Subcutaneous abdominal adipose tissue (tissue), 5 donors: ENCODE measurements at regions not wholly inside any gene's neighbourhood (a gene's known extent, or its start where the extent isn't known, plus 50 kb on each side); places are given as distances from the start of the nearest gene placed in this dataset.

Experiments
- H3K27ac ChIP-seq: one replicate; pipeline ENCODE4 v1.7.0; 2013; ENCODE audit warnings: low read depth, mild to moderate bottlenecking, inconsistent platforms, low read length, moderate library complexity
- H3K27me3 ChIP-seq, 5 donors: one replicate each; pipeline ENCODE4 v1.7.0; 2013; ENCODE audit warnings: low read length in 5 of 5, inconsistent platforms in 1 of 5; ENCODE audit not compliant: control insufficient read depth in 5 of 5, insufficient read depth in 4 of 5
- H3K36me3 ChIP-seq, 5 donors: one replicate each; pipeline ENCODE4 v1.7.0; 2013; ENCODE audit warnings: low read length in 5 of 5; ENCODE audit not compliant: control insufficient read depth in 5 of 5, insufficient read depth in 5 of 5
- H3K4me1 ChIP-seq, 5 donors: one replicate each; pipeline ENCODE4 v1.7.0; 2013; ENCODE audit warnings: low read length in 5 of 5, mild to moderate bottlenecking in 3 of 5, moderate library complexity in 1 of 5; ENCODE audit not compliant: control insufficient read depth in 5 of 5, insufficient read depth in 5 of 5
- H3K4me3 ChIP-seq, 5 donors: one replicate each; pipeline ENCODE4 v1.7.0; 2013; ENCODE audit warnings: low read length in 5 of 5, low read depth in 1 of 5
- H3K9ac ChIP-seq, 5 donors: one replicate each; pipeline ENCODE4 v1.7.0; 2013; ENCODE audit warnings: low read length in 5 of 5, mild to moderate bottlenecking in 4 of 5, moderate library complexity in 3 of 5
- H3K9me3 ChIP-seq, 5 donors: one replicate each; pipeline ENCODE4 v1.7.0; 2013; ENCODE audit warnings: low read length in 5 of 5; ENCODE audit not compliant: control insufficient read depth in 5 of 5
- donor health status: healthy.
- donor health status: healthy.
- donor health status: healthy.
- donor health status: healthy.
- donor health status: healthy.

DNA sequence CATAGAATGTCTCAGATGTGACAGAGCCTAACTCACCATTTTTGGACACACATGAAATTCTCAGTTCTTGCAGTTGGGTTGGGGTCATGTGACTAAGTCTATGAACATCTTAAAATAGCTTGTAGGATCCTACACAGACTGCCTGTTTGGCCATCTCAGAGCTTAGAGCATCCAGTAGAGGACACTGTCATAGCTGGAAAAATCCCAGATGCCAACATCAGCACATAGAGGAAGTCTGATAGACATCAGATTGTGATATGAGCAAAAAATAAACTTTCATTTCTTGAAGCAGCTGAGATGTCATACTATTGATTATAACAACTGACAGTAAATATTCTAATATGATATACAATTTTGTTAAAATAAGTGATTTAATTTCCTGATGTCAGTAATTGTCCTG, 207.1 kb downstream of the TRAM1L1 start:
- no peak overlapping the region for H3K9ac ChIP-seq
- no peak overlapping the region for H3K4me3 ChIP-seq
- no peak overlapping the region for H3K27ac ChIP-seq
- no peaks in the 10 kb centered on the region for H3K9me3 ChIP-seq
- H3K27me3 ChIP-seq, result no peaks in the 10 kb centered on the region
- H3K4me1 ChIP-seq, result no peaks in the 10 kb centered on the region
- H3K36me3 ChIP-seq, result no peaks in the 10 kb centered on the region

DNA sequence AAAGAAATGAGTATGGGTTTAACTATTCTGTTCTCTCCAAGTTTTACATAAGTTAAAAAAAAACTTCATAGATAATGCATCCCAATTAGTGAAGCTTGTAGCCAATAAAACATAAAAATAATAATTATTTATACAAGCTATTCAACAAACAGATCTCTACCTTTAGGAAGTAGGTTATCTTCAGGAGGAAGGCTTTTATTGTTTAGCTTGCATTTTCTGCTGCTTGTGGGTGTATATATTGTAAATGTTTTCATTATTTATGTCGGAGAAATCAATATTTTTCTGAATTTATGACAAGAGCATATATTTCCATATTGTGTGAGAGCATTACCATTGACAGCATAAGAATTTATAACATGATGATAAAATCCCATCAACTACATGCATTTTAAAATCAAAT, 208.3 kb downstream of the TRAM1L1 start:
- no peaks in the 10 kb centered on the region for H3K9me3 ChIP-seq
- no peaks in the 10 kb centered on the region for H3K36me3 ChIP-seq
- H3K4me1 ChIP-seq, result no peaks in the 10 kb centered on the region
- H3K9ac ChIP-seq, result no peak overlapping the region
- no peak overlapping the region for H3K27ac ChIP-seq
- no peak overlapping the region for H3K4me3 ChIP-seq
- no peaks in the 10 kb centered on the region for H3K27me3 ChIP-seq

DNA sequence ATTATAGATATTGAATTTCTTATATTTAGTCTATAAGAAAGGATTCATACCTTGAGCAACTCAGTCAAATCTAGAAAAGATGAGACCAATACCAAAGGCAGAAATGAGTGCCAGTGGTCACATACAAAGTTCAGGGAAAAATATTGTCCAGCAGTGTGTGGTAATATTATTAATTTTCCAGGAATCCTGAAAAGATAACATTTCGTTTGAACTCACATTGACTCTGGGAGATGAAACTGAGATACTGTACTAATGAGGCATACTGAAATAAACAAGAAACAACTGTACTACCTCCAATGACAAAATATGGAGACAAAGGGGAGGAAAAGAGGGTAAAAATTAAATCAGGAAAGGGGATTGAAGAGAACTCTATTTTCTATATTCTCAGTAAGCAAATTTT, 212.4 kb downstream of the TRAM1L1 start:
- no peak overlapping the region for H3K27ac ChIP-seq
- H3K9ac ChIP-seq, result no peak overlapping the region
- H3K9me3 ChIP-seq, result no peaks in the 10 kb centered on the region
- H3K27me3 ChIP-seq, result no peaks in the 10 kb centered on the region
- H3K4me3 ChIP-seq, result no peak overlapping the region
- H3K4me1 ChIP-seq, result no peaks in the 10 kb centered on the region
- H3K36me3 ChIP-seq, result no peaks in the 10 kb centered on the region

DNA sequence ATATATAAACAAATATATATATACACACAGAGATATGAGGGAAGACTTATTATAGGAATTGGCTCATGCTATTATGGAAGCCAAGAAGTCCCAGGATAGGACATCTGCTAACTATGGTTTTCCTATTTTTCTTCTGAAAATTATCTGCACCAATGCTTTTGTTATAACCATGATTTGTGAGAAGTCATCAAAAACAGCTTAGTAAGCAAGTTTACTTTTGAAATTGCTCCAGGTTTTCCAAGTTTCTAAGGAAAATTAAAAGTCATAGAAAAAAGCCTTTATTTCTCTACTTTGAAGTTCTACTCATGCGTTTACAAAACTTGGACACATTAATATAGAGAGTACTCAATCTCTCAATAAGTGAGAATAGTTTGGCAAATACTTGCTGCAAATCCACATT, 213.1 kb downstream of the TRAM1L1 start:
- Histone ChIP-seq H3K36me3 (no peaks in the 10 kb centered on the region), H3K27ac (no peak overlapping the region), H3K4me1 (no peaks in the 10 kb centered on the region), H3K4me3 (no peak overlapping the region), H3K9ac (no peak overlapping the region), H3K9me3 (no peaks in the 10 kb centered on the region), H3K27me3 (no peaks in the 10 kb centered on the region)

DNA sequence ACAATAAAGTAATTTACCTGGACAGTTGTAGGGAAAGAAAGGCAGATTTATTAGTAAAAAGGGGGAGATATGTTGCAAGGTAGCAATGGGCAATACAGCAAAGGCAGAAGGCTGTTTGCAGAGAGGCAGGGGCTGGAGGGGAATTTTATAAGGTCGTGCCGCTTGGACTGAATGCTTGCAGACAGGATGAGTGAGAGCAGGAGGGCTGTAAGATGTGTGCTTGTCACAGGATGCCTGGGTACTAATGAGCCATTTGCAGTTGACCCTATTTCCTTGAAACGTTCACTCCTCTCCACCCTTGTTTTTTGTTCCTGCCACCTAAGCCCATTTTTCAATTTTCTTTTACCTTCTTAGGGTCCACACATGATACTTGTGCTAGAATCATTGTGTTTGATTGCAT, 214.7 kb downstream of the TRAM1L1 start:
- H3K36me3 ChIP-seq, result no peaks in the 10 kb centered on the region
- H3K27me3 ChIP-seq, result no peaks in the 10 kb centered on the region
- no peak overlapping the region for H3K4me3 ChIP-seq
- H3K27ac ChIP-seq, result no peak overlapping the region
- no peaks in the 10 kb centered on the region for H3K4me1 ChIP-seq
- H3K9me3 ChIP-seq, result no peaks in the 10 kb centered on the region
- H3K9ac ChIP-seq, result no peak overlapping the region

DNA sequence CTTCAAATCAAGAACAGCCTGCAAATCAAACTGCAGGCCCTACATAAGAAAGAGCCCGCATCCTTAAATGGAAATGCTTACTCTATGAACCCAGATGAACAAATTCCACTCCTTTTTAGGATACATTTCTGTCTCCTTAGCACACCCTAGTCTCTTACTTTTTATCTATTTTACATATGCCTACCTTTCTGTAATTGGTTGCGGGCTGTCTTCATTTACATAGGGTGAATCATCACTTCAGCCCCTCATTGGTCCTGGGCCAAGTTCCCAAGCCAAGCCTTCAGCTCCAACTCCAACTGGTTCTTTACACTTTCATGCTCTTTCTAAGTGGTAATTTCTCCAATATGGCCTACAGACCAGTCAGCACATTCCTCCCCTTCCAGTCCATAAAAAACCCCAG, 219.3 kb downstream of the TRAM1L1 start:
- Histone ChIP-seq H3K4me1 (no peaks in the 10 kb centered on the region), H3K36me3 (no peaks in the 10 kb centered on the region), H3K9ac (no peak overlapping the region), H3K27me3 (no peaks in the 10 kb centered on the region), H3K27ac (no peak overlapping the region), H3K9me3 (no peaks in the 10 kb centered on the region), H3K4me3 (no peak overlapping the region)

DNA sequence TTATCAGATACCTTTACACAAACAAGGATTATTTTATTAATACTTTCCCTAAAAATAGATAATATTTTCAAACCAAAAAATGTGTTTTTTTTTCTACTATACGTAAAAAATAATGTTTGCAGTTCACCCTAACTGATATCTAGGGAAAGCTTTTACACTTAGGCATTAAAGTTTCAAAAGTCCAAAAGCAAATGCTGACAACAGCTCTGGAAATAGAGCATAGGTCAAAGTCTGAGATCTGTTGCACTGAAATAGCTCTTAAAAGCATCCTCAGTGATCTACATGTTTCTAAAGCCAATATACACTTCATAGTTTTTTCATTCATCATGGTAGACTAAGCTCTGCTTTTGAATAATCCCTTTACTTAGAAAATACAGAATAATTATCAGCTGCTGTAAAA, 222.8 kb downstream of the TRAM1L1 start:
- H3K27me3 ChIP-seq, result no peaks in the 10 kb centered on the region
- no peaks in the 10 kb centered on the region for H3K4me1 ChIP-seq
- H3K4me3 ChIP-seq, result no peak overlapping the region
- no peaks in the 10 kb centered on the region for H3K36me3 ChIP-seq
- H3K9ac ChIP-seq, result no peak overlapping the region
- no peak overlapping the region for H3K27ac ChIP-seq
- H3K9me3 ChIP-seq, result no peaks in the 10 kb centered on the region

DNA sequence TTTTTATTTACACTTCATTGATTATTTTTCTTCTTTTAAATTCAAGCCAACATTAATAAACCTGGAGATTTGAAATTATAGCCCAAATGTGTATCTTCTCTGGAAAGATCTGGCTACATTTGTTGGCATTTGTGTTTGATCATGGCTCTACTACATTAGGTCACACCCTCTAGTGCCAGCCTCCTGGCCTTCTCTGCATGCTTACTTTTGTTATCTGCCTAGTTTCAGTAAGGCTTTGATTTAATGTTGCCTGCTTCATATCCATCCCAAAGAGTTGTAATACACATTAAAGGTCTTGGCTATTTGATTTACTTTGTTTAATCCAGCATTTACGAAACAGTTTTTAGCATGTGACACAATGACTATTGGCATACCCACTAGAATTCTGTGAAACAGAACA, 224.5 kb downstream of the TRAM1L1 start:
- Histone ChIP-seq H3K9me3 (no peaks in the 10 kb centered on the region), H3K9ac (no peak overlapping the region), H3K27me3 (no peaks in the 10 kb centered on the region), H3K4me1 (no peaks in the 10 kb centered on the region), H3K4me3 (no peak overlapping the region), H3K36me3 (no peaks in the 10 kb centered on the region), H3K27ac (no peak overlapping the region)

DNA sequence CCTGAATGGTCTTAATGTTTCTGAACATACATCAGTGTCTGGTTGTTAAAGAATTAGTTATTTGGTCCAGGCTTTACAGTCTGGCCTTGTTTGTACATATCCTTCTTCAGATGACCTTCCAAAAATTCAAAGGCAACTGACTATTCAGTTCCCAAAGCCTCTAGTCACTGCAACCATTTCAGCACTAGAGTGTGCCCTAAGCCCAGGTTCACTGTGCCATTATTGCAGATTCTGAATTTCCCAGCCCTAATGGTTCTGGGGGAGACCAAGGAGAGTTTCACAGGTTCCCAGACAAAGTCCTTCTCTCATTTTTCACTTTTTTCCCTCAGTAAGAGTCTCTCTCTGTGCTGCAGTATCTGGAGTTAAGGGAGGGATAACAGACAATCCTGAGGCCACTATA, 235.8 kb downstream of the TRAM1L1 start:
- Histone ChIP-seq H3K4me3 (no peak overlapping the region), H3K27ac (no peak overlapping the region), H3K9ac (no peak overlapping the region), H3K9me3 (no peaks in the 10 kb centered on the region), H3K4me1 (no peaks in the 10 kb centered on the region), H3K36me3 (no peaks in the 10 kb centered on the region), H3K27me3 (no peaks in the 10 kb centered on the region)

DNA sequence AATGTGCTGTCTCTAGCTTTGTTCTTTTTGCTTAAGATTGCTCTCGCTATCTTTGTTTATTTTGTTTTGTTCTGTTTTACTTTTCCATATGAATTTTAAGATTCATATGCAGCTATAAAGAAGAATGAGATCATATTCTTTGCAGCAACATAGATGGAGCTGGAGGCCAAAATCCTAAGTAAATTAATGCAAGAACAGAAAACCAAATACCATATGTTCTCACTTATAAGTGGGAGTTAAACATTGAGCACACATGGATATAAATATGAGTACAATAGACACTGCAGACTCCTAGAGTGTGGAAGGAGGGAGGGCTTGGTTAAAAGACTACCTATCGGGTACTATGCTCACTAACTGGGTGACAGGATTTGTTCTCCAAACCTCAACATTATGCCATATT, 237.8 kb downstream of the TRAM1L1 start:
- Histone ChIP-seq H3K9me3 (no peaks in the 10 kb centered on the region), H3K27me3 (no peaks in the 10 kb centered on the region), H3K27ac (no peak overlapping the region), H3K4me1 (no peaks in the 10 kb centered on the region), H3K36me3 (no peaks in the 10 kb centered on the region), H3K9ac (no peak overlapping the region), H3K4me3 (no peak overlapping the region)

DNA sequence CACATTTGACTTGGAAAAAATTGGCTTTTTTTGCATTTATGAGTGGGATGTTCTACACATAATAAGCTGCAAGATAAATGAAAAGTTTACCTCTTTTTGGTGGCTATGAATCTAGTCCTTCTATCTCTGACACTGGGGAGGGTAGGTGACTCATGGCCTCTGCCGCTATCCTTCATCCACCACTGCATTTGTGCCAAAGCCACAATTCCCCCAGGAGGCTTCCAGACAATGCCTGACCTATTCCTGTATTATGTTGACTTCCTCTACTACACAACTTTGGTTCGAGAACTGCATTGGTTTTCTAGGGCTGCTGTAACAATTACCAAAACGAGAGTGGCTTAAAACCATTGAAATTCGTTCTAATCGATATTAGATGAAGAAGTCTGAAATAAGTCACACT, 245.6 kb downstream of the TRAM1L1 start:
- no peaks in the 10 kb centered on the region for H3K27me3 ChIP-seq
- no peak overlapping the region for H3K27ac ChIP-seq
- no peaks in the 10 kb centered on the region for H3K9me3 ChIP-seq
- no peak overlapping the region for H3K4me3 ChIP-seq
- H3K4me1 ChIP-seq, result peaks cover 0 to 2% (median 0%) of the 10 kb centered on the region in 5 donors
- H3K9ac ChIP-seq, result no peak overlapping the region
- H3K36me3 ChIP-seq, result no peaks in the 10 kb centered on the region
